ENCODE measurements at regions not wholly inside any gene's neighbourhood (a gene's known extent, or its start where the extent isn't known, plus 50 kb on each side); places are given as distances from the start of the nearest gene placed in this dataset.

GRCh38 chr6:159380114-159380513, 210.9 kb downstream of the FNDC1 start:
- no peak for TF ChIP-seq CTCF (IDR thresholded peaks at IDR 0.05)
- no peak for TF ChIP-seq POLR2A (IDR thresholded peaks at IDR 0.05)
